ENCODE measurements at regions not wholly inside any gene's neighbourhood (a gene's known extent, or its start where the extent isn't known, plus 50 kb on each side); places are given as distances from the start of the nearest gene placed in this dataset.

DNA sequence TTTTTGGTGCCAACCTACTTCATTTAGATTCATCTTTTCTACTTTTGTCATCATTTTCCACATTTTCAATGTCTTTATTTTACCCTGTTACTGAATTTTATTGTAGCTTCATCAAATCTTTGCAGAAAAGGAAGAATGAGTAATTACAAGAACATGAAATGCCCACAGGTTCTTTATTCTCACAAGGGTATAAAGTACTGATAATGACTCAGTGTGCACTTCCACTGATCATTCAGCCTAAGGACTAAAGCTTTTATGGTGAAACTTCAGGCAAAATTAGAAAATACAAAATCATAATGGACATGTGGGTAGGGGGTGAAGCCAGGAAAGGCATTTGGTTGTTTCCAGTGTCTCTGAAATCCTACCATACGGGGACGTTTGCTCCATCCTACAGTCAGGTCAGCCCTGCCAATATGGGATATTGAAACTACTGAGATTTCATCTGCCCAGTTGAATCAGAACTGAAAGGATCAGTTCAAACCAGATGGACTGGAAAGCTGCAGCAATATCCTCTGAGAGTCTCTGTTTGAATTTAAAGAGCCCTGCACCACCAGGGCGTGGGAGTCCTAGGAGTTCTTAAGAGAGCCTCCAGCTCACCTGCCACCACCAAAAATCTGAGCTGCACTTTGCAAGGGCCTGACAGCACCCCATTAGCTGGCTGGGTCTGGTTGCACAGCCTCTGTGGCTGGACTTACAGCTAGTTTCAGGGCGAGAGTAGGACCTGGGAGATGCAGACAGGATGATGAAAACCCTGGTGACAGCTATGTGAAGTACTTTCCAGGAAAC is 390.4 kb downstream of the CMPK2 start:
- Histone ChIP-seq H3K4me1 (ENCODE audit: control insufficient read depth in 2 of 2, insufficient read depth in 2 of 2, low read length in 2 of 2) (no peaks in the 10 kb centered on the region), H3K27me3 (ENCODE audit: control insufficient read depth in 2 of 2, insufficient read depth in 1 of 2, low read length in 1 of 2) (no peaks in the 10 kb centered on the region), H3K27ac (ENCODE audit: low read depth in 1 of 2, low read length in 1 of 2) (no peak overlapping the region), H3K4me3 (ENCODE audit: low read length in 2 of 2) (no peak overlapping the region), H3K36me3 (ENCODE audit: control insufficient read depth in 2 of 2, insufficient read depth in 2 of 2, low read length in 1 of 2) (no peaks in the 10 kb centered on the region), H3K9me3 (ENCODE audit: control insufficient read depth in 2 of 2, insufficient read depth in 1 of 2, low read length in 1 of 2) (no peaks in the 10 kb centered on the region)
- DNase-seq (ENCODE audit: low read depth in 6 of 9, low spot score in 9 of 9) = no peak
- 81% methylated on average over 4 of the region's 4 CpGs for WGBS

DNA sequence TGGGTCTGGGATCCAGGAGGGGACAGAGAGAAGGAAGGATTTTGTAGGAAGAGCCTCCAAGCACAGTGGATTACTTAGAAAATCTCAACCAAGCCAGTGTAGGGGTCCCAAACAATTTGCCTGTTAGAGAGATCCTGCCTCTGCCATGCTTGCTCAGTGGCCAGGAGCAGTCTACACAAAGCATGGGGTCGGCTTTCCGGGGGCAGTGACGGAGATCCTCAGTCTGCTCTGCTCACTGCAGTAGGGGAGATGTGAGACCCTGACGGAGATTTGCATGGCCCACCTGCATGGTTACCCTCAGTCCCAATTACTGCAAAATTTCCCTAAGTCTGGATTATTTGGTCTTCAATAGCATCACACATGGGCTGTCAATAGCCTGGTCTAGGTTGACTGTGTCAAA is 385.2 kb downstream of the CMPK2 start:
- 97% methylated on average over 4 of the region's 4 CpGs for WGBS
- H3K27ac ChIP-seq (ENCODE audit: low read depth in 1 of 2, low read length in 1 of 2) = no peak overlapping the region

DNA sequence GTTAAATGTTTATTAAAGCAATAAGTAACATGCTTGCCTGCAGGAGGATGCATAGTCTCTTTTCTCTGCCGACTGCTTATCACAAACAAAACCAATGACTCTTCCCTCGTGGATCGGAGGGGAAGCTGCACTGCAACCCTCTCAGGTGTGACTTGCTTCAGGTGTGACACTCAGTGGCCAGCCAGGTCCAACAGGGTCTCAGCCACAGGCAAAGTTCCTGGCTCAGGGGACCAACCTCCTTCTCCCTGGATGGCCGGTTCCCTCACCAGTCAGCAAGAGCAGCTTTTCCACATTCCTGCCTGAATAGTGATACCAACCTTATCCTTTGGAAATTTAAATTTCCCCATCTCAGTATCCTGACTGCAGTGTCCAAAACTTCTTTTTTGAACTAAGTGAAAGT is 383.5 kb downstream of the CMPK2 start:
- no peaks in the 10 kb centered on the region for H3K4me1 ChIP-seq (ENCODE audit: control insufficient read depth in 2 of 2, insufficient read depth in 2 of 2, low read length in 2 of 2)
- 75% methylated on average over 4 of the region's 4 CpGs for WGBS
- no peak overlapping the region for H3K4me3 ChIP-seq (ENCODE audit: low read length in 2 of 2)
- H3K27me3 ChIP-seq (ENCODE audit: control insufficient read depth in 2 of 2, insufficient read depth in 1 of 2, low read length in 1 of 2) = no peaks in the 10 kb centered on the region
- no peak overlapping the region for H3K27ac ChIP-seq (ENCODE audit: low read depth in 1 of 2, low read length in 1 of 2)
- no peak for DNase-seq (ENCODE audit: low read depth in 6 of 9, low spot score in 9 of 9)
- H3K36me3 ChIP-seq (ENCODE audit: control insufficient read depth in 2 of 2, insufficient read depth in 2 of 2, low read length in 1 of 2) = no peaks in the 10 kb centered on the region
- peaks cover 0 to 2% of the 10 kb centered on the region in 2 donors for H3K9me3 ChIP-seq (ENCODE audit: control insufficient read depth in 2 of 2, insufficient read depth in 1 of 2, low read length in 1 of 2)

More for the DNA sequence above, 385.2 kb downstream of the CMPK2 start:
- no peaks in the 10 kb centered on the region for H3K4me1 ChIP-seq (ENCODE audit: control insufficient read depth in 2 of 2, insufficient read depth in 2 of 2, low read length in 2 of 2)
- no peak overlapping the region for H3K4me3 ChIP-seq (ENCODE audit: low read length in 2 of 2)
- no peaks in the 10 kb centered on the region for H3K36me3 ChIP-seq (ENCODE audit: control insufficient read depth in 2 of 2, insufficient read depth in 2 of 2, low read length in 1 of 2)
- DNase-seq (ENCODE audit: low read depth in 6 of 9, low spot score in 9 of 9) = no peak
- H3K27me3 ChIP-seq (ENCODE audit: control insufficient read depth in 2 of 2, insufficient read depth in 1 of 2, low read length in 1 of 2) = no peaks in the 10 kb centered on the region
- H3K9me3 ChIP-seq (ENCODE audit: control insufficient read depth in 2 of 2, insufficient read depth in 1 of 2, low read length in 1 of 2) = peaks cover 0 to 2% of the 10 kb centered on the region in 2 donors

- H3K36me3 ChIP-seq (ENCODE audit: control insufficient read depth in 2 of 2, insufficient read depth in 2 of 2, low read length in 1 of 2) = no peaks in the 10 kb centered on the region
- H3K9me3 ChIP-seq (ENCODE audit: control insufficient read depth in 2 of 2, insufficient read depth in 1 of 2, low read length in 1 of 2) = no peaks in the 10 kb centered on the region
- no peak for DNase-seq (ENCODE audit: low read depth in 6 of 9, low spot score in 9 of 9)
- no peak overlapping the region for H3K4me3 ChIP-seq (ENCODE audit: low read length in 2 of 2)
- H3K27me3 ChIP-seq (ENCODE audit: control insufficient read depth in 2 of 2, insufficient read depth in 1 of 2, low read length in 1 of 2) = no peaks in the 10 kb centered on the region
- 82% methylated on average over 4 of the region's 4 CpGs for WGBS
- no peaks in the 10 kb centered on the region for H3K4me1 ChIP-seq (ENCODE audit: control insufficient read depth in 2 of 2, insufficient read depth in 2 of 2, low read length in 2 of 2)
- H3K27ac ChIP-seq (ENCODE audit: low read depth in 1 of 2, low read length in 1 of 2) = no peak overlapping the region
Measured at GRCh38 chr2:6487765-6488164, 377.9 kb downstream of the CMPK2 start.

- no peaks in the 10 kb centered on the region for H3K36me3 ChIP-seq (ENCODE audit: control insufficient read depth in 2 of 2, insufficient read depth in 2 of 2, low read length in 1 of 2)
- H3K27me3 ChIP-seq (ENCODE audit: control insufficient read depth in 2 of 2, insufficient read depth in 1 of 2, low read length in 1 of 2) = no peaks in the 10 kb centered on the region
- 75% methylated on average over 1 of the region's 1 CpG for WGBS
- H3K9me3 ChIP-seq (ENCODE audit: control insufficient read depth in 2 of 2, insufficient read depth in 1 of 2, low read length in 1 of 2) = no peaks in the 10 kb centered on the region
- DNase-seq (ENCODE audit: low read depth in 6 of 9, low spot score in 9 of 9) = no peak
- H3K27ac ChIP-seq (ENCODE audit: low read depth in 1 of 2, low read length in 1 of 2) = no peak overlapping the region
- H3K4me3 ChIP-seq (ENCODE audit: low read length in 2 of 2) = no peak overlapping the region
- no peaks in the 10 kb centered on the region for H3K4me1 ChIP-seq (ENCODE audit: control insufficient read depth in 2 of 2, insufficient read depth in 2 of 2, low read length in 2 of 2)
Measured at GRCh38 chr2:6492573-6492972, 373.1 kb downstream of the CMPK2 start.

- H3K4me3 ChIP-seq (ENCODE audit: low read length in 2 of 2) = no peak overlapping the region
- H3K9me3 ChIP-seq (ENCODE audit: control insufficient read depth in 2 of 2, insufficient read depth in 1 of 2, low read length in 1 of 2) = no peaks in the 10 kb centered on the region
- H3K4me1 ChIP-seq (ENCODE audit: control insufficient read depth in 2 of 2, insufficient read depth in 2 of 2, low read length in 2 of 2) = no peaks in the 10 kb centered on the region
- H3K27ac ChIP-seq (ENCODE audit: low read depth in 1 of 2, low read length in 1 of 2) = no peak overlapping the region
- DNase-seq (ENCODE audit: low read depth in 6 of 9, low spot score in 9 of 9) = no peak
- H3K27me3 ChIP-seq (ENCODE audit: control insufficient read depth in 2 of 2, insufficient read depth in 1 of 2, low read length in 1 of 2) = no peaks in the 10 kb centered on the region
- H3K36me3 ChIP-seq (ENCODE audit: control insufficient read depth in 2 of 2, insufficient read depth in 2 of 2, low read length in 1 of 2) = no peaks in the 10 kb centered on the region
- WGBS = 74% methylated on average over 4 of the region's 4 CpGs
Measured at GRCh38 chr2:6493266-6493665, 372.4 kb downstream of the CMPK2 start.

DNA sequence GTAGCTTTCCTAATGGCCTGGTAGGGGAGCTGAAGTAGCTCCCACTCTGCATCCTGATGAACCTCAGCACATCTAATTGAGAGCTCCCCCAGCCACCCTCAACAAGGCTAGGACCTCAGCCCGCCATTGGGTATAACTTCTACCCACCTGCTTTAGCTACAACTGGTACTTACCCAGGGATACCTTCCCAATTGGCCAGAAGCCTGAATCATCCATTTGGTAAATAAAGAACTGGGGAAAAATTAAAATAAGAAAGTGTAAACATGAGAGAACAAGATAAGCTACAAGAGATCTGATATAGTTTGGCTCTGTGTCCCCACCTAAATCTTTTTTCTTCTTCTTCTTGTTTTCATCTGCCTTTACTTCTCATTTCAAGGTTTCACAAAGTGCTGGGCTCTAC is 372.0 kb downstream of the CMPK2 start:
- Histone ChIP-seq H3K27ac (ENCODE audit: low read depth in 1 of 2, low read length in 1 of 2) (no peak overlapping the region), H3K36me3 (ENCODE audit: control insufficient read depth in 2 of 2, insufficient read depth in 2 of 2, low read length in 1 of 2) (no peaks in the 10 kb centered on the region), H3K4me1 (ENCODE audit: control insufficient read depth in 2 of 2, insufficient read depth in 2 of 2, low read length in 2 of 2) (no peaks in the 10 kb centered on the region), H3K4me3 (ENCODE audit: low read length in 2 of 2) (no peak overlapping the region), H3K9me3 (ENCODE audit: control insufficient read depth in 2 of 2, insufficient read depth in 1 of 2, low read length in 1 of 2) (no peaks in the 10 kb centered on the region), H3K27me3 (ENCODE audit: control insufficient read depth in 2 of 2, insufficient read depth in 1 of 2, low read length in 1 of 2) (no peaks in the 10 kb centered on the region)
- DNase-seq (ENCODE audit: low read depth in 6 of 9, low spot score in 9 of 9) = no peak
- WGBS = 81% methylated on average over 1 of the region's 1 CpG

DNA sequence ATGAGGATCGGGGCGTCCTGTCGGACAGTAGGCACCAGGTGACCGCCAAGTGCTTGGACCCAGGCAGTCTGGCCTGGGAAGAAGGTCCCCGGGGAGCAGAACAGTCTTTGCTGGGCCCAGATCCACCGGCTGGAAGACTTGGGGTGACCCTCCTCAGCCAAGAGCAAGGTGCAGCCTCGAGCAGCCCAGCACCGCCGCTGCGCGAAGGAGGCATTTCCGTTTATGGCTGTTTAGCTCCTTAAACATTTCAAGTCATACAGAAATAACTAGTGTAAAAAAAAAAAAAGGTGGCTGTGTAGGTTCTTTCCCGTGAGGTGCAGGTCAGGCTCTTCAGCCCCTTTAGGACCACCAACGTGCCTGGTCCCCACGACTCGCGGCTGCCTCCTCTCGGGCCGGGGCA is 370.2 kb downstream of the CMPK2 start:
- H3K27me3 ChIP-seq (ENCODE audit: control insufficient read depth in 2 of 2, insufficient read depth in 1 of 2, low read length in 1 of 2) = no peaks in the 10 kb centered on the region
- 97% methylated on average over 19 of the region's 19 CpGs for WGBS
- no peaks in the 10 kb centered on the region for H3K4me1 ChIP-seq (ENCODE audit: control insufficient read depth in 2 of 2, insufficient read depth in 2 of 2, low read length in 2 of 2)
- H3K4me3 ChIP-seq (ENCODE audit: low read length in 2 of 2) = no peak overlapping the region
- no peak overlapping the region for H3K27ac ChIP-seq (ENCODE audit: low read depth in 1 of 2, low read length in 1 of 2)
- H3K9me3 ChIP-seq (ENCODE audit: control insufficient read depth in 2 of 2, insufficient read depth in 1 of 2, low read length in 1 of 2) = no peaks in the 10 kb centered on the region
- no peak for DNase-seq (ENCODE audit: low read depth in 6 of 9, low spot score in 9 of 9)
- no peaks in the 10 kb centered on the region for H3K36me3 ChIP-seq (ENCODE audit: control insufficient read depth in 2 of 2, insufficient read depth in 2 of 2, low read length in 1 of 2)

DNA sequence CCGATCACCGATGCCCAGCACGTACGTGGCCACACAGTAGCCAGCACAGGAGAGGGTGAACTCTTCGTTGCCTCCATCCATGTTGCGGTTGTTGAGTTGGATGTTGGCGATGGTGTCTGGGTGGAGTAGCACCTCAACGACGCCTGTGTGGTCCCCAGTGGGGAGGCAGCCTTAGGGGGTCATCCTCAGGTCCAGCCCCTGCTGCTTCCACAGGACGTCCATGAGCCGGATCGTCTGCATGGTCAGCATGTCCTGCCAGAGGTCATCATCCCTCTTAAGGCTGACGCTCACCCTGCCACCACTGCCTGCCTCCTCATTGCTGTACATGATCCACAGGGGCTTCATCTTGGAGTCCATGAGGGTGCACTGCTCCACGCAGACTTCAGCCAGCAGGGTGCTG is 369.3 kb downstream of the CMPK2 start:
- Histone ChIP-seq H3K27me3 (ENCODE audit: control insufficient read depth in 2 of 2, insufficient read depth in 1 of 2, low read length in 1 of 2) (no peaks in the 10 kb centered on the region), H3K27ac (ENCODE audit: low read depth in 1 of 2, low read length in 1 of 2) (no peak overlapping the region), H3K9me3 (ENCODE audit: control insufficient read depth in 2 of 2, insufficient read depth in 1 of 2, low read length in 1 of 2) (no peaks in the 10 kb centered on the region), H3K4me3 (ENCODE audit: low read length in 2 of 2) (no peak overlapping the region), H3K4me1 (ENCODE audit: control insufficient read depth in 2 of 2, insufficient read depth in 2 of 2, low read length in 2 of 2) (no peaks in the 10 kb centered on the region), H3K36me3 (ENCODE audit: control insufficient read depth in 2 of 2, insufficient read depth in 2 of 2, low read length in 1 of 2) (no peaks in the 10 kb centered on the region)
- DNase-seq (ENCODE audit: low read depth in 6 of 9, low spot score in 9 of 9) = no peak
- WGBS = 97% methylated on average over 14 of the region's 14 CpGs
